Duodenal mucosa (tissue), 2 donors: ENCODE measurements at regions not wholly inside any gene's neighbourhood (a gene's known extent, or its start where the extent isn't known, plus 50 kb on each side); places are given as distances from the start of the nearest gene placed in this dataset.

ENCODE experiments used
- H3K27ac ChIP-seq: one replicate; pipeline ENCODE4 v1.7.0; 2013; ENCODE audit warnings: low read depth, low read length
- H3K27me3 ChIP-seq, 2 donors: one replicate each; pipeline ENCODE4 v1.7.0; 2013; ENCODE audit warnings: low read length in 2 of 2, control low read depth in 1 of 2; ENCODE audit not compliant: insufficient read depth in 2 of 2, control insufficient read depth in 1 of 2
- H3K36me3 ChIP-seq, 2 donors: one replicate each; pipeline ENCODE4 v1.7.0; 2013; ENCODE audit warnings: low read length in 2 of 2, control low read depth in 1 of 2; ENCODE audit not compliant: insufficient read depth in 2 of 2, control insufficient read depth in 1 of 2
- H3K4me1 ChIP-seq, 2 donors: one replicate each; pipeline ENCODE4 v1.7.0; 2013; ENCODE audit warnings: low read length in 2 of 2, control low read depth in 1 of 2; ENCODE audit not compliant: insufficient read depth in 2 of 2, control insufficient read depth in 1 of 2
- H3K4me3 ChIP-seq, 2 donors: one replicate each; pipeline ENCODE4 v1.7.0; 2013; ENCODE audit warnings: low read length in 2 of 2, low read depth in 1 of 2
- H3K9ac ChIP-seq, 2 donors: one replicate each; pipeline ENCODE4 v1.7.0; 2013; ENCODE audit warnings: low read length in 2 of 2, low read depth in 1 of 2
- H3K9me3 ChIP-seq, 2 donors: one replicate each; pipeline ENCODE4 v1.7.0; 2013; ENCODE audit warnings: low read length in 2 of 2, control low read depth in 1 of 2; ENCODE audit not compliant: control insufficient read depth in 1 of 2

DNA sequence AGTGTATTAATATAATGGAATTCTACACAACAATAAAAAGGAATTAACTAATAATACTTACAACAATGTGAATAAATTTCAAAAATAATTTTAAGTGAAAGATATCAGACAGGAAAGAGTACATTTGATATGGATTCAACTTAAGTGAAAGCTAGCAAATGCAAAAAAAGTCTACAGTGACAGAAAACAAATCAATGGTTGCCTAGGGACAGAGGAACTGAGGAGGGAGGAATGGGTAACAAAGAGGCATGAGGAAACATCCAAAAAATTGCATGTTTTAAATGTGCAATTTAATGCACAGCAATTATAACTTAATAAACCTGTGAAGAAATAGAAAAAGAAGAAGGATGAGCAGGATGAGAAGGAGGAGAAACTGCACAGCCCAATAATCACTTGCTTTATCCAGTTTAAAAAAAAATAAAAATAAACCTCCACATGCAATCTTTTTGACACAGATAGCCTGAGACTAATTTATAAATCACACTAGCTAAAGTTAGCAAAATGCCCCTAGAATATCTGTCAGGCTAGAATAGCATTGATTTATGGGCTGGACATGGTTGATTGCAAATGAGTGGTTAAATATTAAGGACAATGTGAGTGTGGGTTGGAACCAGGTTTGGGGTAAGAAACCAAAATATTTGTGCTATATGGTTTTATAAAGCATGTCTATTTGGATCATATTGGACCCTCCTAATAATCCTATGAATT is 1089.1 kb downstream of the TRHDE start:
- no peaks in the 10 kb centered on the region for H3K9me3 ChIP-seq
- no peak overlapping the region for H3K27ac ChIP-seq
- no peak overlapping the region for H3K9ac ChIP-seq
- H3K36me3 ChIP-seq: no peaks in the 10 kb centered on the region
- H3K27me3 ChIP-seq: no peaks in the 10 kb centered on the region
- H3K4me1 ChIP-seq: no peaks in the 10 kb centered on the region
- H3K4me3 ChIP-seq: no peak overlapping the region

DNA sequence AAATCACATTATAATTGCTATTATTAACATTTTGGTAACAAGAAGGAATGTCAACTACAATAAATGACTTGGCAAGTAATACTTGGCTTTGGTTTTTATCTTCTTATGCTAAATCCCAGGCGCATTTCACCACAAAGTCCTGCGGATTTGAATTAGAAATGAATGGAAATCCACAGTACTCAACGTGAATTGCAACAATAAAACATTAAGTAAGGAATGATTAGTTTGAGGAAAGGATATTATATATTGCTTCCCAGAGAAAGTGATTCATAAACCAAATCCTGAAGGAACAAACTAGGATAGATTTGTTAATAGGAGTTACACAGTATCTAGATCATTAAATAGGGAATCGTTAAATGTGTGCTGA is 1089.7 kb downstream of the TRHDE start:
- Histone ChIP-seq H3K4me1 (no peaks in the 10 kb centered on the region), H3K9ac (no peak overlapping the region), H3K27ac (no peak overlapping the region), H3K27me3 (no peaks in the 10 kb centered on the region), H3K36me3 (no peaks in the 10 kb centered on the region), H3K4me3 (no peak overlapping the region), H3K9me3 (no peaks in the 10 kb centered on the region)

DNA sequence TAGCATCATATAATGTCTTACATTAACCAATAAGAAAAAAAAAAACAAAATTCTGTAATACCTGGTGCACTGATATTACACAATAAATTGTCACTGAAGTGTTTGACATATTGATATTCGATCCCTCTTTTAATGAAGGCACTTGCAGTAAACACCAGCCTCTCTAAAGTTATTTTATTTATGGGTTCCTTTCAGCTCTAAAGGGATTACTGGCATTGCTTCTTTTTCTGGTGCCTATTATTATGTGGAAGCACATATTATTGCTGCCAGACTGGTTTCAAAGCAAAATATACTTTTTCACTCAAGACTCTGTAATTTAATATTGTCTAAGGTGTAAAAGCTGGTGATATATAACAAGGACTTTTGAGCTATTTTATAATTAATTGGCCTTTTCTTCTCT is 1090.5 kb downstream of the TRHDE start:
- Histone ChIP-seq H3K4me1 (no peaks in the 10 kb centered on the region), H3K27ac (no peak overlapping the region), H3K9ac (no peak overlapping the region), H3K4me3 (no peak overlapping the region), H3K27me3 (no peaks in the 10 kb centered on the region), H3K36me3 (no peaks in the 10 kb centered on the region), H3K9me3 (no peaks in the 10 kb centered on the region)

DNA sequence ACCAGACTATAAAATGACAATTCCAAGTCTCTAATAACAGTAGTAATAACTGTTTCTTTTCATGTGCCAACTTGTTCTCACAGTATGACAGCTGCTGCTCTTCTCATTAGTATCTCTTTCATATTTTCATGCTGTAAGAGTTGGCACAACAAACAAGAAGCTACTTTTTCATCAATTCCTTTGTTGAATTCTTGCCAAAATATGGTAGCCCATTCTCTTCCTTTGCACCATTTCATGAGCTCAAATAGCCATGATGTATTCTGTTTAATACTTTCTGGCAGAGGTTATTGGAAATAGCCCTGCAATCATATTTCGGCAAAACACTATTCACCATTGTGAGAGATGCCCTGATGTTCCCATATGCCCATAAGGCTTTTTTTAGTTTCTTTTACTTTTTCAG is 1100.7 kb downstream of the TRHDE start:
- H3K9me3 ChIP-seq: no peaks in the 10 kb centered on the region
- H3K36me3 ChIP-seq: no peaks in the 10 kb centered on the region
- H3K4me1 ChIP-seq: no peaks in the 10 kb centered on the region

DNA sequence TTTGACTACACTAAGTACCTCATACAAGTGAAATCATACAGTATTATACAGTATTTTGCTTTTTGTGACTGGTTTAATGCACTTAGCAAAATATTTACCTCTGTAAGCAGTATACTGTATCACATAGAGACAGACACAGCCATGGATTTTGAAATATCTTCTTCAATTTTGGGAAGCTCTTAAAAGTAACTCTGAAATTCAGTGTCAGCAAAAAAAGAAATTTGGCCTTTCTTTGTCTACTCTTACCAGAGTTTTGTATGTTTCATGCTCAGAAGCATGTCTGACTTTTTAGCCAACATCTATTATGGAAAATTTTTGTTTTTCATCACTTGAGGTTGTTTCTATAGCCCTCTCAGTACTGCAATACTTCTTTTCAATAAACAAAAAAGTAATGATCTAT is 1102.2 kb downstream of the TRHDE start:
- Histone ChIP-seq H3K36me3 (no peaks in the 10 kb centered on the region), H3K9me3 (no peaks in the 10 kb centered on the region), H3K9ac (no peak overlapping the region), H3K4me3 (no peak overlapping the region), H3K4me1 (no peaks in the 10 kb centered on the region), H3K27me3 (no peaks in the 10 kb centered on the region), H3K27ac (no peak overlapping the region)

More for the DNA sequence above, 1100.7 kb downstream of the TRHDE start:
- no peak overlapping the region for H3K4me3 ChIP-seq
- H3K9ac ChIP-seq: no peak overlapping the region
- no peak overlapping the region for H3K27ac ChIP-seq
- no peaks in the 10 kb centered on the region for H3K27me3 ChIP-seq

DNA sequence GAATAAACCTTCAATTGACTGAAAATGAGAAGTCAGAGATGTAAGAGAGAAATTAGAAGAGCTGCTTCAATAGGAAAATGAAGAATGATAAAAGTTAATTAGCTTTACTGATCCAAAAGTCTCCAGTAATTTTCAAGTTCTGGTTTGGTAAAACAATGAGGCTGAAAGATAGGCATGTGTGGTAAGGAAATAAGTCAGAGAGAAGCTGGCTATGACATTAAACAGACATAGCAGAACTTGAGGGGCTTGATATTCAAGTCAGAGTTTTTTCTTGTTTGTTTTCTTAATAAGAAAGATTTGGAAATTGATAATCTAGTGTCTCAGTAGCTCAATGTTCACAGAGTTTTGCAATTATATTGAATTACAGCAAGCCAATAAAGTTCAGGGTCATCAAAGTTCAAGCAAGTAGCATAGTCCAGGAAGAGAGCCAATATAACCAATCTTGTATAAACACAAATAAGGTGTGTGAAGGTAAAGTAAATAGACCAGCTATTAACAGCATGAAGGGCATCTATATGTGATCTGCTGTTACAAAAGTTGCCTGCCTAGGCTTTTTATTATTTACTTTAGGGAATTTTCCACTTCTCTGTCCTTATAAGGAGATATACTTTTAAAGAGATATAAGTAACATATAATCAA is 1111.5 kb downstream of the TRHDE start:
- Histone ChIP-seq H3K9ac (no peak overlapping the region), H3K4me1 (peaks cover 3 to 20% of the 10 kb centered on the region in 2 donors), H3K4me3 (no peak overlapping the region), H3K36me3 (no peaks in the 10 kb centered on the region), H3K27ac (no peak overlapping the region), H3K27me3 (no peaks in the 10 kb centered on the region), H3K9me3 (no peaks in the 10 kb centered on the region)

DNA sequence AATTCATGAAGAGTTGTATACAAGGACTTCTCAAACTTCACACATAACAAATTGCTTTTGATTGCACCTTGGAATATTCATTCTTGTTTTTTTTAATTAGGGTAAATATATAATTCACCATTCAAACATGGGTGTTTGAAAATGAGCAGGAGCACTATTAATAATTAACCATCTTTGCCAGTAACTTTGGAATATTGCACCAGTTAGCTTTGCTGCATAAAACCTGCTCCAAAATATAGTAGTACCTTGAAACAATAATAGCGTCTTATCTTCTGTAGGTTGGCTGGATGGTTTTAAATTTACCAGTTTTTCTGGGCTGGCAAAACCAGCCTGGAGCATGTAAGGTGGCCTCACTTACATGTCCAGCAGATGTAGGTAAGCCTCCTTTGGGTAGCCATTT is 1112.4 kb downstream of the TRHDE start:
- Histone ChIP-seq H3K27me3 (no peaks in the 10 kb centered on the region), H3K27ac (no peak overlapping the region), H3K4me1 (peaks cover 3 to 20% of the 10 kb centered on the region in 2 donors), H3K36me3 (no peaks in the 10 kb centered on the region), H3K4me3 (no peak overlapping the region), H3K9me3 (no peaks in the 10 kb centered on the region), H3K9ac (no peak overlapping the region)

DNA sequence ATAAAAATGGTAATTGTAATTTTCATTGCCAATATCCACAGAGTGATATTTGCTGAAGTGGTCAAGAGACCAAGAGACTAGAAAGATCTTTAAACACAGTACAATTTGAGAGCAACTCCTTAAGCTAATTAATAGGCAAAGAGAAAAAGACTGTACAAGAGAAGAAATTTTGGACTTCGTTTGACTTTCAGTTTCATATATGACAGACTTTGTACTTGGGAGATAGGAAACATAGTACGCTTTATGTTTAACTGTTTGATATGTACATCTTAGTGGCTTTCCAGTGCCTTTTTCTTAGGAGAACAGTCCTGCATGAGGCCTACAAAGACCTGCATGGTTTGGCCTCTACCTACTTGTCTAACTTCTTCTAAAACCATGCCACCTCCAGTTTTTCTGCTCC is 1118.1 kb downstream of the TRHDE start:
- no peaks in the 10 kb centered on the region for H3K9me3 ChIP-seq

DNA sequence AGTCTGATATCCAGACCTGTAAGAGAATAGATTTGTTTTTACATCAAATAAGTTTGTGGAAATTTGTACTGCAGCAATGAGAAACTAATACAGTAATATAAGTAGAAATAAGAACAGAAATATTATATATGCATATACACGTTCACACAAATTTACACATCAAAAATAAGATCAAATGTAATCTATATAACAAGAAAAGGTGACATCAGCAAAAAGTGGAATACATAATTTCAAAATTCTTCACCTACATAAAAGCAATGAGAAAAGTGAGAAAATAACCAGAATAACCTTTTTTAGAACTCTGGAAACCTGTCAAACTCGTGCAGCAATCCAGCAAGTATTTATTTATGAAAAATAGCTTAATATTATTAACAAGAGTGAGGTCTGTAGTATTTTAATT is 1124.6 kb upstream of the ATXN7L3B start:
- no peaks in the 10 kb centered on the region for H3K27me3 ChIP-seq
- peaks cover 6 to 7% of the 10 kb centered on the region in 2 donors for H3K9me3 ChIP-seq
- no peak overlapping the region for H3K9ac ChIP-seq

More for the DNA sequence above, 1118.1 kb downstream of the TRHDE start:
- no peaks in the 10 kb centered on the region for H3K36me3 ChIP-seq
- no peak overlapping the region for H3K27ac ChIP-seq
- no peaks in the 10 kb centered on the region for H3K27me3 ChIP-seq
- no peak overlapping the region for H3K4me3 ChIP-seq
- no peak overlapping the region for H3K9ac ChIP-seq
- peaks cover 0 to 9% of the 10 kb centered on the region in 2 donors for H3K4me1 ChIP-seq

DNA sequence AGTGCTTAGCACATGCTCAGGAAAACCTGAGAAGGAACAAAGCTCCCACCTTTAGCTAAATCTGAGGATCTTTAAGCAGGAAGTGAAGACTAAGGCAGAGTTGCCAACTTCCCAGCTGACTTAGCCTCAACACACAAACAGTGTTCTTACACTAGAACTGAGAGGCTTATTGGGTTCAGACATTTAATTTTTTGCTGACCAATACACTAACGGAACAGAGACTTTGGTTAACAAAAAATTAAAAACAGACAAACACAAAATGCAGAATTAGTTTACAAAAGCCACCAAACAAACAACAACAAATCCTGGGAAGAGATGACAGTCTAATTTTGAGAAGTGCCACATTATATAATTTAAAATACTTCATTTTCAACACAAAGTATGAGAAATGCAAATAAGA is 1123.7 kb upstream of the ATXN7L3B start:
- H3K4me1 ChIP-seq: no peaks in the 10 kb centered on the region
- H3K27me3 ChIP-seq: no peaks in the 10 kb centered on the region
- H3K36me3 ChIP-seq: no peaks in the 10 kb centered on the region
- H3K27ac ChIP-seq: no peak overlapping the region
- no peak overlapping the region for H3K4me3 ChIP-seq
- H3K9ac ChIP-seq: no peak overlapping the region
- H3K9me3 ChIP-seq: peaks cover 6 to 7% of the 10 kb centered on the region in 2 donors

More for the DNA sequence above, 1124.6 kb upstream of the ATXN7L3B start:
- Histone ChIP-seq H3K27ac (no peak overlapping the region), H3K4me1 (no peaks in the 10 kb centered on the region), H3K4me3 (no peak overlapping the region), H3K36me3 (no peaks in the 10 kb centered on the region)
